H1 (cell line): ENCODE measurements at regions not wholly inside any gene's neighbourhood (a gene's known extent, or its start where the extent isn't known, plus 50 kb on each side); places are given as distances from the start of the nearest gene placed in this dataset.

Source experiments
- CTCF ChIA-PET: fragments of 300-600 bp; sonication (Branson Sonifier 250); formaldehyde crosslinking; loops from one replicate; lab custom pipeline; 2021; ENCODE audit not compliant: partially characterized antibody; lab: Charles Lee
- POLR2A ChIA-PET: fragments of 300-600 bp; sonication (Branson Sonifier 250); formaldehyde crosslinking; loops from one replicate; lab custom pipeline; 2021; ENCODE audit warnings: inconsistent platforms; ENCODE audit not compliant: partially characterized antibody; lab: Charles Lee
- DNase-seq, 2 experiments: peaks; one replicate each; pipeline versions ENCODE4 v3.0.0 to v3.0.0-alpha.2; 2010 to 2022; ENCODE audit warnings: low spot score in 2 of 2, low read depth in 1 of 2, mixed read lengths in 1 of 2
- FAIRE-seq: peaks from 2 replicates; lab custom pipeline; 2011; peaks lifted over from hg19 to GRCh38; lab: Jason Lieb, UNC
- H2AFZ ChIP-seq: 2 replicates; pipeline ENCODE4 v1.8.1; 2012; ENCODE audit warnings: low read length, inconsistent platforms
- H2AK5ac ChIP-seq: 2 replicates; pipeline ENCODE4 v1.6.1; 2013; ENCODE audit warnings: low read depth, low read length
- H2BK120ac ChIP-seq: replicated peaks from 2 replicates; pipeline ENCODE3; 2013; ENCODE audit warnings: low read depth, low read length, inconsistent platforms
- H2BK12ac ChIP-seq: 2 replicates; pipeline ENCODE4 v1.6.1; 2013; ENCODE audit warnings: low read depth, low read length
- H2BK15ac ChIP-seq: 2 replicates; pipeline ENCODE4 v1.6.1; 2013; ENCODE audit warnings: low read length
- H2BK20ac ChIP-seq: 2 replicates; pipeline ENCODE4 v1.6.1; 2013; ENCODE audit warnings: low read length
- H2BK5ac ChIP-seq: 2 replicates; pipeline ENCODE4 v1.6.1; 2013; ENCODE audit warnings: low read depth, low read length
- H3K14ac ChIP-seq: 2 replicates; pipeline ENCODE4 v1.6.1; 2013; ENCODE audit warnings: inconsistent platforms; ENCODE audit not compliant: insufficient read length
- H3K18ac ChIP-seq: 2 replicates; pipeline ENCODE4 v1.6.1; 2013; ENCODE audit warnings: low read length; ENCODE audit errors: extremely low read depth
- H3K23ac ChIP-seq: 2 replicates; pipeline ENCODE4 v1.6.1; 2013; ENCODE audit warnings: inconsistent platforms; ENCODE audit not compliant: insufficient read length
- H3K23me2 ChIP-seq: 2 replicates; pipeline ENCODE4 v1.6.1; 2013; ENCODE audit warnings: low read depth, low read length
- H3K27ac ChIP-seq: 2 replicates; pipeline ENCODE4 v1.6.1; 2011; ENCODE audit warnings: low read depth, low read length, inconsistent platforms
- H3K27me3 ChIP-seq, 4 experiments: replicated peaks in 1 of 4; 1 replicate in 1 of 4; 2 replicates in 3 of 4; pipeline versions ENCODE4 v1.6.1 to v1.8.1; 2011 to 2013; ENCODE audit warnings: low read length in 3 of 4, mild to moderate bottlenecking in 3 of 4, inconsistent platforms in 2 of 4, mixed read lengths in 2 of 4, moderate library complexity in 1 of 4; ENCODE audit not compliant: control insufficient read depth in 3 of 4, insufficient read depth in 3 of 4; ENCODE audit errors: extremely low read depth in 1 of 4
- H3K36me3 ChIP-seq, 4 experiments: 2 replicates each; pipeline versions ENCODE4 v1.6.1 to v1.8.1; 2011 to 2013; ENCODE audit warnings: mild to moderate bottlenecking in 4 of 4, low read length in 3 of 4, moderate library complexity in 2 of 4, control low read depth in 1 of 4, inconsistent platforms in 1 of 4; ENCODE audit not compliant: insufficient read depth in 4 of 4, control insufficient read depth in 2 of 4
- H3K4ac ChIP-seq: replicated peaks from 2 replicates; pipeline ENCODE3; 2013; ENCODE audit warnings: low read length, low read depth, mixed read lengths, inconsistent platforms; ENCODE audit not compliant: insufficient read length
- H3K4me1 ChIP-seq, 4 experiments: replicated peaks in 1 of 4; 1 replicate in 1 of 4; 2 replicates in 3 of 4; pipeline versions ENCODE4 v1.6.1 to v1.8.1; 2011 to 2013; ENCODE audit warnings: low read length in 3 of 4, inconsistent platforms in 2 of 4, mixed read lengths in 1 of 4; ENCODE audit not compliant: insufficient read depth in 4 of 4, control insufficient read depth in 3 of 4
- H3K4me2 ChIP-seq, 2 experiments: 2 replicates each; pipeline versions ENCODE4 v1.6.1 to v1.8.1; 2011 to 2013; ENCODE audit warnings: low read depth in 2 of 2, low read length in 2 of 2, control low read depth in 1 of 2, inconsistent platforms in 1 of 2, mild to moderate bottlenecking in 1 of 2; ENCODE audit not compliant: insufficient read depth in 1 of 2
- H3K4me3 ChIP-seq, 4 experiments: fragments of 200-600, 300-600 bp in 1 of 4; sonication (generic), shearing (Covaris generic), sonication (Bioruptor Twin) in 1 of 4; 2 replicates each; pipeline versions ENCODE4 v1.5.1 to v1.8.1; 2011 to 2016; ENCODE audit warnings: low read length in 4 of 4, low read depth in 3 of 4, control low read depth in 2 of 4, inconsistent platforms in 2 of 4, mild to moderate bottlenecking in 2 of 4, mixed read lengths in 1 of 4, moderate library complexity in 1 of 4; ENCODE audit not compliant: insufficient read depth in 2 of 4; ENCODE audit errors: extremely low read depth in 1 of 4
- H3K56ac ChIP-seq: replicated peaks from 2 replicates; pipeline ENCODE3; 2013; ENCODE audit warnings: low read depth, mild to moderate bottlenecking, mixed read lengths, low read length, inconsistent platforms; ENCODE audit not compliant: insufficient read length
- H3K79me1 ChIP-seq: 2 replicates; pipeline ENCODE4 v1.6.1; 2013; ENCODE audit warnings: low read depth, low read length, control low read depth
- H3K79me2 ChIP-seq, 2 experiments: 2 replicates each; pipeline versions ENCODE4 v1.6.1 to v1.8.1; 2012 to 2013; ENCODE audit warnings: low read length in 2 of 2, mild to moderate bottlenecking in 2 of 2, inconsistent platforms in 1 of 2; ENCODE audit not compliant: insufficient read depth in 2 of 2, control insufficient read depth in 1 of 2
- H3K9ac ChIP-seq, 4 experiments: replicated peaks in 1 of 4; 1 replicate in 1 of 4; 2 replicates in 3 of 4; pipeline versions ENCODE4 v1.6.1 to v1.8.1; 2011 to 2013; ENCODE audit warnings: low read depth in 3 of 4, low read length in 3 of 4, control low read depth in 2 of 4, mild to moderate bottlenecking in 2 of 4, moderate library complexity in 2 of 4, inconsistent platforms in 1 of 4; ENCODE audit errors: extremely low read depth in 1 of 4
- H3K9me3 ChIP-seq, 2 experiments: 2 replicates each; pipeline versions ENCODE4 v1.6.1 to v1.8.1; 2012 to 2013; ENCODE audit warnings: mild to moderate bottlenecking in 2 of 2, moderate library complexity in 2 of 2, control low read depth in 1 of 2, inconsistent platforms in 1 of 2, low read depth in 1 of 2, low read length in 1 of 2, mixed read lengths in 1 of 2; ENCODE audit not compliant: insufficient read depth in 2 of 2
- H4K20me1 ChIP-seq, 2 experiments: replicated peaks in 1 of 2; 2 replicates each; pipeline versions ENCODE3 to v1.8.1; 2011 to 2013; ENCODE audit warnings: inconsistent platforms in 2 of 2, low read length in 2 of 2, mild to moderate bottlenecking in 1 of 2; ENCODE audit not compliant: insufficient read depth in 2 of 2, control insufficient read depth in 1 of 2
- H4K5ac ChIP-seq: 2 replicates; pipeline ENCODE4 v1.6.1; 2013; ENCODE audit warnings: low read length, low read depth, mixed read lengths, inconsistent platforms; ENCODE audit not compliant: insufficient read length
- H4K8ac ChIP-seq: 2 replicates; pipeline ENCODE4 v1.8.0; 2013; ENCODE audit warnings: mild to moderate bottlenecking, moderate library complexity, low read length, inconsistent platforms; ENCODE audit not compliant: insufficient read depth; ENCODE audit errors: extremely low read depth
- H4K91ac ChIP-seq: replicated peaks from 2 replicates; pipeline ENCODE3; 2013; ENCODE audit warnings: low read length, mixed read lengths, inconsistent platforms; ENCODE audit not compliant: insufficient read length
- ATF2 ChIP-seq: IDR thresholded peaks from 2 replicates; pipeline ENCODE4 v1.6.1; 2012; ENCODE audit warnings: low read length, inconsistent platforms
- CBX5 ChIP-seq: fragments of 300-800, 300-1000 bp; sonication (generic); IDR thresholded peaks from 2 replicates; pipeline ENCODE4 v1.7.1; 2016; ENCODE audit warnings: antibody characterized with exemption, low read length, low read depth
- EP300 ChIP-seq, 2 experiments: IDR thresholded peaks; 1 replicate in 1 of 2; 2 replicates in 1 of 2; pipeline ENCODE4 v1.6.1; 2011 to 2012; ENCODE audit warnings: low read depth in 2 of 2, low read length in 2 of 2, mild to moderate bottlenecking in 2 of 2, borderline replicate concordance in 1 of 2, inconsistent platforms in 1 of 2, moderate library complexity in 1 of 2
- FOSL1 ChIP-seq: IDR thresholded peaks from 2 replicates; pipeline ENCODE4 v1.6.1; 2011; ENCODE audit warnings: mild to moderate bottlenecking, low read depth, low read length, moderate library complexity; ENCODE audit not compliant: insufficient read depth
- HDAC6 ChIP-seq: IDR thresholded peaks from one replicate; pipeline ENCODE4 v1.7.1; 2012; ENCODE audit warnings: low read depth, mild to moderate bottlenecking, inconsistent platforms, low read length, moderate library complexity
- JUND ChIP-seq: IDR thresholded peaks from 2 replicates; pipeline ENCODE4 v1.6.1; 2011; ENCODE audit warnings: mild to moderate bottlenecking, improper control_type of control experiment, low read length
- MAFK ChIP-seq: IDR thresholded peaks from 2 replicates; pipeline ENCODE4 v1.6.1; 2012; ENCODE audit warnings: low read depth, mild to moderate bottlenecking, improper control_type of control experiment, low read length
- POU5F1 ChIP-seq: IDR thresholded peaks from 2 replicates; pipeline ENCODE4 v1.6.1; 2011; ENCODE audit warnings: low read depth, mild to moderate bottlenecking, low read length, moderate library complexity
- RBBP5 ChIP-seq: IDR thresholded peaks from 2 replicates; pipeline ENCODE4 v1.7.1; 2012; ENCODE audit warnings: low read depth, mild to moderate bottlenecking, inconsistent platforms, low read length, moderate library complexity, borderline replicate concordance
- SRF ChIP-seq: IDR thresholded peaks from 2 replicates; pipeline ENCODE4 v1.6.1; 2011; ENCODE audit warnings: mild to moderate bottlenecking, low read depth, low read length, moderate library complexity
- SUZ12 ChIP-seq: fragments of 200-600 bp; sonication (generic); IDR thresholded peaks from 2 replicates; pipeline ENCODE4 v1.6.1; 2012; ENCODE audit warnings: mild to moderate bottlenecking, inconsistent platforms, low read length, moderate library complexity, mixed read lengths
- TEAD4 ChIP-seq: IDR thresholded peaks from 2 replicates; pipeline ENCODE4 v1.6.1; 2012; ENCODE audit warnings: low read depth, low read length, inconsistent platforms, mixed read lengths
- ZNF274 ChIP-seq: IDR thresholded peaks from 2 replicates; pipeline ENCODE4 v1.7.0; 2012; ENCODE audit warnings: low read length, borderline replicate concordance; ENCODE audit errors: extremely low read depth
- WGBS, 2 experiments: shearing (Covaris generic) in 1 of 2; methylation state at CpG; one replicate each; pipeline versions ENCODE4 v1.1.6 to v1.1.7; 2013 to 2015; ENCODE audit warnings: low lambda C conversion rate in 2 of 2, mixed read lengths in 2 of 2, inconsistent platforms in 1 of 2, low coverage in 1 of 2, missing lambda C conversion rate in 1 of 2; ENCODE audit not compliant: insufficient replicate concordance in 2 of 2, insufficient coverage in 1 of 2, insufficient read length in 1 of 2; ENCODE audit errors: extremely low coverage in 1 of 2, missing lambda C conversion rate in 1 of 2; 5-methylcytosine and 5-hydroxymethylcytosine counted together

GRCh38 chr13:85469320-85469719, 329.9 kb downstream of the SLITRK6 start:
- Histone ChIP-seq H3K18ac (no peak overlapping the region), H3K27ac (no peak overlapping the region), H2BK20ac (no peak overlapping the region), H4K5ac (no peak overlapping the region), H3K4me3 (no peak overlapping the region), H4K8ac (no peak overlapping the region), H2AK5ac (no peak overlapping the region), H3K79me2 (no peaks in the 10 kb centered on the region), H3K23ac (no peak overlapping the region), H3K4me1 (no peaks in the 10 kb centered on the region), H3K23me2 (no peaks in the 10 kb centered on the region), H3K9ac (no peak overlapping the region), H3K27me3 (no peaks in the 10 kb centered on the region), H2AFZ (no peak overlapping the region), H2BK15ac (no peak overlapping the region), H2BK12ac (no peak overlapping the region), H2BK120ac (no peak overlapping the region), H3K79me1 (no peaks in the 10 kb centered on the region), H4K20me1 (no peaks in the 10 kb centered on the region), H3K4ac (no peak overlapping the region), H3K9me3 (no peaks in the 10 kb centered on the region), H4K91ac (no peak overlapping the region), H3K56ac (no peak overlapping the region), H3K14ac (no peak overlapping the region), H3K36me3 (no peaks in the 10 kb centered on the region), H3K4me2 (no peak overlapping the region), H2BK5ac (no peak overlapping the region)
- ChIA-PET POLR2A (no interaction called here), CTCF (no interaction called here)
- DNase-seq (no peak), FAIRE-seq (no peak)
- WGBS, 2 experiments: 75% methylated on average over 1 of the region's 1 CpG; no CpG with 5 or more reads in 1 of the 2 experiments
- TF ChIP-seq RBBP5 (no peak), ZNF274 (no peak), ATF2 (no peak), MAFK (no peak), SUZ12 (no peak), CBX5 (no peak), POU5F1 (no peak), HDAC6 (no peak), SRF (no peak), JUND (no peak), TEAD4 (no peak), FOSL1 (no peak), EP300 (IDR thresholded peaks at IDR 0.05; ENCODE audit: borderline replicate concordance in 1 of 2, low read depth in 2 of 2, low read length in 2 of 2) (no peak)
